22Rv1 (cell line): ENCODE measurements at regions not wholly inside any gene's neighbourhood (a gene's known extent, or its start where the extent isn't known, plus 50 kb on each side); places are given as distances from the start of the nearest gene placed in this dataset.

ENCODE experiments used
- H3K27ac ChIP-seq: fragments of 450-650 bp; 2 replicates; pipeline ENCODE4 v1.5.1; 2017
- ZFX ChIP-seq: fragments of 450-650 bp; IDR thresholded peaks from 2 replicates; pipeline ENCODE4 v1.6.1; 2017; ENCODE audit warnings: antibody characterized with exemption, borderline replicate concordance
- TF ChIP-seq, protein P1 (sequence below): fragments of 450-650 bp; IDR thresholded peaks from 2 replicates; pipeline ENCODE4 v1.5.1; 2017; ENCODE audit warnings: mild to moderate bottlenecking

- TF ChIP-seq, protein P1, sequence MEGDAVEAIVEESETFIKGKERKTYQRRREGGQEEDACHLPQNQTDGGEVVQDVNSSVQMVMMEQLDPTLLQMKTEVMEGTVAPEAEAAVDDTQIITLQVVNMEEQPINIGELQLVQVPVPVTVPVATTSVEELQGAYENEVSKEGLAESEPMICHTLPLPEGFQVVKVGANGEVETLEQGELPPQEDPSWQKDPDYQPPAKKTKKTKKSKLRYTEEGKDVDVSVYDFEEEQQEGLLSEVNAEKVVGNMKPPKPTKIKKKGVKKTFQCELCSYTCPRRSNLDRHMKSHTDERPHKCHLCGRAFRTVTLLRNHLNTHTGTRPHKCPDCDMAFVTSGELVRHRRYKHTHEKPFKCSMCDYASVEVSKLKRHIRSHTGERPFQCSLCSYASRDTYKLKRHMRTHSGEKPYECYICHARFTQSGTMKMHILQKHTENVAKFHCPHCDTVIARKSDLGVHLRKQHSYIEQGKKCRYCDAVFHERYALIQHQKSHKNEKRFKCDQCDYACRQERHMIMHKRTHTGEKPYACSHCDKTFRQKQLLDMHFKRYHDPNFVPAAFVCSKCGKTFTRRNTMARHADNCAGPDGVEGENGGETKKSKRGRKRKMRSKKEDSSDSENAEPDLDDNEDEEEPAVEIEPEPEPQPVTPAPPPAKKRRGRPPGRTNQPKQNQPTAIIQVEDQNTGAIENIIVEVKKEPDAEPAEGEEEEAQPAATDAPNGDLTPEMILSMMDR = no peak
- no peak for TF ChIP-seq ZFX
- H3K27ac ChIP-seq = no peak overlapping the region
Measured at GRCh38 chr13:109481040-109481439, 305.3 kb downstream of the IRS2 start.

DNA sequence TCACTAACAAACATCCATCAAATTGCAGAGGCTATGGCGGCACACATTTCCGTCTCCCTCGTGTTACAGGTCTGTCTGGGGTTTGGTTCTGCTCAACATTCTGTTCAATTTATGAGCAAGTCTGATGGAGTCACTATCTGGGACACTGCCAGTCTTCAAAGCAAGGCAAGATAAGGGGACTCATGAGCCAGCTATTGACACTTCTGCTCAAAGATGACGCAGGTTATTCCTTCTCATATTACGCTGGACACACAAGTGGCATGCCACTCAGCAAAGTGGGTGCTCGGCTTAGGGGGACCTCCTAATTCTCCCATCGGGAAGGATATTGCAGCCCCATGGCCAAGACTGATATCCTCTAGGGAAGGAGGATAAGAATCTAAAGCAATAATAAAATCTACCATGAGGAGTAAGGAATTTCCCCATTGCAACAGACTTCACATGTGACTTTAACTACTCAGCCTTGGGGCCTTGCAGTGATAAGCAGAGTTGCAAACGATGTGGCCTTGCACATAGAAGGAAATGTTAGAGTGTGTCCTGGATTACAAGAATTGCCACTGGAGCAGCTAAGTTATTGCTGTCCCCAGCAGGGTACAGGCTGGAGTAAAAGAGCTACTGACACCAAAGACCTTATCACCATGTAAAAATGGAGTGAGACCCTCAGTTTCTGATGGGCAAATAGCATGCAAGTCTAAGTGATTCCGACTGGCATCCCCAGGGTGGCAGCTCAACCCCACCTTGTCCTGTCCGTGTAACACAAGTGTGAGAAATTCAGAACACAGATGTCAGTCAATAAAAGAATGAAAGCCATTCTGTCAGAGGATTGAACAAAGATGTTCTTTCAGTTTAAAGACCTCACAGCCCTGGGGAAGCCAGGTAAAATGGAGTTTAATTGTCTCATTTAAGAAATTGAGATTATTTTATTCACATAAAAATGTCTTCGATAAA, 306.1 kb downstream of the IRS2 start:
- TF ChIP-seq, protein P1 = no peak
- no peak for TF ChIP-seq ZFX
- H3K27ac ChIP-seq = no peak overlapping the region

DNA sequence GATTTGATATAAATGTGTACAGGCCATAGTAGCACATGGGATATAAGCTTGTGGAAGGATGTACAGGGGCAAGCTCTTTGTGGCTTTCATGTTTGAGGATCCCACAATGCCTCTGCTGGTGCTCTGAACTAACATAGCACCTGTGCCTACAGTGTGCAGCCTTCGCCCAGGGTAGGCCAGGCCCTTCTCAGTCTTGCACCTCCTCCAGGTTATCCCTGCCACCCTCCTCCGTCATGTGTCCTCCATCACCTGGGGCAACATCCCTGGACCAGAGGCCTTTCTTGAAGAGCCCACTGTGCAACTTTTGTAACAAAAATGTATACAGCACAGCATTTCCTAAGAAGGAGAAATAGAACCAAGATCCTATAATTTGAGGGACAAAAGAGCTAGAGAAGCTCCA, 306.8 kb downstream of the IRS2 start:
- TF ChIP-seq, protein P1 = no peak
- TF ChIP-seq ZFX = no peak

DNA sequence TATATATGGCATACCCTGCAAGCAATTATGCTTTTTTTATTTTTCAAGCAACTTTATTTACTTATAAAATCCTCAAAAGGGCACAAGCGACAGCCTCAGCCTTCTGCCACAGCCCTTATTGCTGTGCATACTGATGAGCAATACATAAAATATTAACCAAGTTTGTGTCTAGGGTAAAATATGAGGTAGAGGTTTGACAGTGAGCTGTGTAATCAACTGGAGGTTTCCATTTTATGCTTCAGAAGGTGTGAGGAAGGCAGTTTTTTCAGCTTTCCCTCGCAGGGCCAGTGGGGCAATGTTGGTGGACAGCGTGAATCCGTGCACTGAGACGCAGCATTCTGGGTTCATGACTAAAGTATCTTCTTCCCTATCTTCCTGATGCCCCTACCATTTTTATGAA, 310.4 kb downstream of the IRS2 start:
- no peak overlapping the region for H3K27ac ChIP-seq
- TF ChIP-seq ZFX = no peak
- TF ChIP-seq, protein P1 = no peak

More for the DNA sequence above, 306.8 kb downstream of the IRS2 start:
- no peak overlapping the region for H3K27ac ChIP-seq

DNA sequence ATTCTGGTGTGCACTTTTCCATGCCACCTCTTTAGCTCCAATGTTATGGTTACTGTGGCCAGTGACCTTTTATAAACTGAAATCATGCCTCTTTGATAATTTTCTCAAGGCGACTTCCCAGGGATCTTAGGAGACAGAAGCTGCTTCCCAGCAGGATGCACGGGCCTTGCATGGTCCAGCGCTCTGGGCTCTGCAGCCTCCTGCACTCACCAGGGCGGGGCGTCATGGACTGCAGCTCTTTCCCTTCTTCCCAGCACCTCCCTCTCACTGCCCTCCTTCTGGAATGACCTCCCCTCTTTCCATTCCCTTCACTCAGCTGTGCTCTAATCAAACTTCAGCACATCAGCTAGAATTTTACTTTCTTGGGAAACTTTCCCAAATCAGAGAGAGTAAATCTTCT, 318.3 kb downstream of the IRS2 start:
- no peak overlapping the region for H3K27ac ChIP-seq
- TF ChIP-seq ZFX = no peak
- TF ChIP-seq, protein P1 = no peak

GRCh38 chr13:109465148-109465547, 321.2 kb downstream of the IRS2 start:
- no peak overlapping the region for H3K27ac ChIP-seq
- TF ChIP-seq, protein P1 = no peak
- no peak for TF ChIP-seq ZFX
